GM12891 (cell line): ENCODE measurements at regions not wholly inside any gene's neighbourhood (a gene's known extent, or its start where the extent isn't known, plus 50 kb on each side); places are given as distances from the start of the nearest gene placed in this dataset.
A peak's percentile ranks its signal among the peaks of the same experiment; 100 is the strongest.
"Not testable (repeated sequence)": the region's sequence is repeated elsewhere in the genome, so short reads cannot be mapped to it uniquely, and the experiment has no call there.

Experiments
- DNase-seq: peaks from one replicate; pipeline ENCODE4 v3.0.0; 2011; ENCODE audit warnings: low spot score; ENCODE audit not compliant: insufficient read length
- FAIRE-seq: peaks from 2 replicates; lab custom pipeline; 2011; peaks lifted over from hg19 to GRCh38; lab: Jason Lieb, UNC
- PAX5 ChIP-seq: IDR thresholded peaks from 2 replicates; pipeline ENCODE4 v1.6.1; 2011; ENCODE audit warnings: low read length, moderate library complexity, mild to moderate bottlenecking; ENCODE audit not compliant: insufficient read depth, severe bottlenecking
- POLR2A ChIP-seq: IDR thresholded peaks from 2 replicates; pipeline ENCODE4 v1.6.1; 2011; ENCODE audit warnings: low read depth, low read length, control low read depth
- POLR2AphosphoS5 ChIP-seq: IDR thresholded peaks from 2 replicates; pipeline ENCODE4 v1.6.1; 2011; ENCODE audit warnings: low read depth, low read length, control low read depth
- POU2F2 ChIP-seq: IDR thresholded peaks from 2 replicates; pipeline ENCODE4 v1.6.1; 2011; ENCODE audit warnings: low read depth, mild to moderate bottlenecking, control low read depth, low read length, moderate library complexity
- SPI1 ChIP-seq: IDR thresholded peaks from 2 replicates; pipeline ENCODE4 v1.6.1; 2011; ENCODE audit warnings: low read depth, low read length, control low read depth
- TAF1 ChIP-seq: IDR thresholded peaks from 2 replicates; pipeline ENCODE4 v1.6.1; 2011; ENCODE audit warnings: low read depth, low read length, control low read depth

- no peak for FAIRE-seq
- no peak for DNase-seq
Observed at GRCh38 chr14:29982171-29982570, 54.5 kb upstream of the PRKD1 start.

GRCh38 chr14:29982993-29983392, 55.3 kb upstream of the PRKD1 start:
- DNase-seq, result no peak
- no peak for TF ChIP-seq POU2F2
- TF ChIP-seq PAX5, result no peak
- TF ChIP-seq POLR2AphosphoS5, result no peak
- no peak for TF ChIP-seq SPI1
- no peak for TF ChIP-seq TAF1
- TF ChIP-seq POLR2A, result no peak
- no peak for FAIRE-seq

More at GRCh38 chr14:29982171-29982570, 54.5 kb upstream of the PRKD1 start:
- no peak for TF ChIP-seq POU2F2
- TF ChIP-seq SPI1, result no peak
- no peak for TF ChIP-seq POLR2AphosphoS5
- no peak for TF ChIP-seq POLR2A
- TF ChIP-seq PAX5, result no peak
- no peak for TF ChIP-seq TAF1

GRCh38 chr14:29990344-29990857, 62.8 kb upstream of the PRKD1 start:
- FAIRE-seq, DNase-seq: not testable (repeated sequence)

- TF ChIP-seq POLR2A, result no peak
- TF ChIP-seq POLR2AphosphoS5, result no peak
- no peak for FAIRE-seq
- DNase-seq, result no peak
Observed at GRCh38 chr14:29990993-29991392, 63.3 kb upstream of the PRKD1 start.

GRCh38 chr14:29993143-29993542, 65.5 kb upstream of the PRKD1 start:
- DNase-seq (no peak), FAIRE-seq (no peak)
- no peak for TF ChIP-seq POLR2A

- TF ChIP-seq POU2F2 (no peak), PAX5 (no peak), POLR2AphosphoS5 (no peak), POLR2A (no peak), TAF1 (no peak), SPI1 (no peak)
- FAIRE-seq (no peak), DNase-seq (no peak)
Observed at GRCh38 chr14:29999013-29999539, 71.4 kb upstream of the PRKD1 start.

- TF ChIP-seq POLR2A (no peak), TAF1 (no peak), POU2F2 (no peak), SPI1 (no peak), PAX5 (no peak), POLR2AphosphoS5 (no peak)
- DNase-seq (no peak), FAIRE-seq (no peak)
Observed at GRCh38 chr14:30002859-30003258, 75.2 kb upstream of the PRKD1 start.

GRCh38 chr14:30005114-30005808, 77.6 kb upstream of the PRKD1 start:
- FAIRE-seq (no peak), DNase-seq (peak; percentile 10)
- TF ChIP-seq TAF1 (no peak), SPI1 (no peak), POU2F2 (no peak), PAX5 (no peak), POLR2AphosphoS5 (no peak), POLR2A (no peak)

GRCh38 chr14:30006695-30007094, 79.0 kb upstream of the PRKD1 start:
- no peak for DNase-seq
- no peak for TF ChIP-seq POLR2AphosphoS5
- no peak for TF ChIP-seq PAX5
- TF ChIP-seq POU2F2, result no peak
- TF ChIP-seq SPI1, result no peak
- no peak for TF ChIP-seq POLR2A
- TF ChIP-seq TAF1, result no peak
- no peak for FAIRE-seq

GRCh38 chr14:30015489-30015888, 87.8 kb upstream of the PRKD1 start:
- TF ChIP-seq TAF1, result no peak
- no peak for TF ChIP-seq POLR2AphosphoS5
- no peak for TF ChIP-seq POU2F2
- no peak for TF ChIP-seq SPI1
- TF ChIP-seq POLR2A, result no peak
- no peak for TF ChIP-seq PAX5
- FAIRE-seq (no peak), DNase-seq (no peak)
